TTC549 (cell line): ENCODE measurements at regions not wholly inside any gene's neighbourhood (a gene's known extent, or its start where the extent isn't known, plus 50 kb on each side); places are given as distances from the start of the nearest gene placed in this dataset.
"Not testable (repeated sequence)": the region's sequence is repeated elsewhere in the genome, so short reads cannot be mapped to it uniquely, and the experiment has no call there.

Experiments used
- FAIRE-seq: peaks from 2 replicates; lab custom pipeline; 2012; peaks lifted over from hg19 to GRCh38; lab: Jason Lieb, UNC

GRCh38 chr12:4822572-4822971 is 87.1 kb upstream of the KCNA1 start:
- FAIRE-seq, result no peak

GRCh38 chr12:4824380-4824779 is 85.3 kb upstream of the KCNA1 start:
- FAIRE-seq, result no peak

- FAIRE-seq, result no peak
These were observed 84.5 kb upstream of the KCNA1 start for GRCh38 chr12:4825011-4825858.

GRCh38 chr12:4826909-4827308 is 82.8 kb upstream of the KCNA1 start:
- FAIRE-seq, result no peak

- no peak for FAIRE-seq
These were observed 81.5 kb upstream of the KCNA1 start for GRCh38 chr12:4828176-4828575.

- FAIRE-seq, result no peak
These were observed 80.4 kb upstream of the KCNA1 start for GRCh38 chr12:4829161-4829792.

GRCh38 chr12:4829793-4830162 is 79.9 kb upstream of the KCNA1 start:
- no peak for FAIRE-seq

GRCh38 chr12:4830556-4831210 is 79.0 kb upstream of the KCNA1 start:
- FAIRE-seq, result no peak

GRCh38 chr12:4833053-4833452 is 76.7 kb upstream of the KCNA1 start:
- no peak for FAIRE-seq

GRCh38 chr12:4833524-4833923 is 76.2 kb upstream of the KCNA1 start:
- no peak for FAIRE-seq

- not testable (repeated sequence) for FAIRE-seq
These were observed 67.3 kb upstream of the KCNA1 start for GRCh38 chr12:4842401-4842800.

- FAIRE-seq, result no peak
These were observed 65.8 kb upstream of the KCNA1 start for GRCh38 chr12:4843907-4844306.

- FAIRE-seq, result no peak
These were observed 62.0 kb upstream of the KCNA1 start for GRCh38 chr12:4847713-4848112.

GRCh38 chr12:4849115-4849541 is 60.6 kb upstream of the KCNA1 start:
- FAIRE-seq, result no peak

GRCh38 chr12:4849795-4850345 is 59.8 kb upstream of the KCNA1 start:
- no peak for FAIRE-seq

- no peak for FAIRE-seq
These were observed 58.8 kb upstream of the KCNA1 start for GRCh38 chr12:4850857-4851380.

GRCh38 chr12:4852308-4852707 is 57.4 kb upstream of the KCNA1 start:
- no peak for FAIRE-seq

GRCh38 chr12:4852911-4853310 is 56.8 kb upstream of the KCNA1 start:
- FAIRE-seq, result no peak

- FAIRE-seq, result peak; percentile 23
These were observed 54.4 kb upstream of the KCNA1 start for GRCh38 chr12:4855121-4855924.

GRCh38 chr12:4856596-4856995 is 53.1 kb upstream of the KCNA1 start:
- FAIRE-seq, result no peak

- no peak for FAIRE-seq
These were observed 52.0 kb upstream of the KCNA1 start for GRCh38 chr12:4857472-4858291.
